ENCODE measurements at regions not wholly inside any gene's neighbourhood (a gene's known extent, or its start where the extent isn't known, plus 50 kb on each side); places are given as distances from the start of the nearest gene placed in this dataset.
A peak's percentile ranks its signal among the peaks of the same experiment; 100 is the strongest.

GRCh38 chr5:96340357-96340756 is 92.7 kb downstream of the PCSK1 start:
- no peak for ATAC-seq

GRCh38 chr5:96339862-96340261 is 93.2 kb downstream of the PCSK1 start:
- no peak for ATAC-seq

- ATAC-seq, result no peak
Observed at GRCh38 chr5:96338624-96339415, 94.2 kb downstream of the PCSK1 start.

GRCh38 chr5:96338091-96338490 is 95.0 kb downstream of the PCSK1 start:
- no peak for ATAC-seq

- no peak for ATAC-seq
Observed at GRCh38 chr5:96337048-96337781, 95.8 kb downstream of the PCSK1 start.

- peak; percentile 73 to 78 for ATAC-seq
Observed at GRCh38 chr5:96336351-96336985, 96.6 kb downstream of the PCSK1 start.

- no peak for ATAC-seq
Observed at GRCh38 chr5:96335873-96336272, 97.2 kb downstream of the PCSK1 start.

GRCh38 chr5:96333391-96333790 is 99.7 kb downstream of the PCSK1 start:
- ATAC-seq, result no peak

- no peak for ATAC-seq
Observed at GRCh38 chr5:96332535-96333366, 100.3 kb downstream of the PCSK1 start.

- ATAC-seq, result no peak
Observed at GRCh38 chr5:96331681-96332361, 101.2 kb downstream of the PCSK1 start.

GRCh38 chr5:96331210-96331609 is 101.8 kb downstream of the PCSK1 start:
- no peak for ATAC-seq

GRCh38 chr5:96330530-96331140 is 102.4 kb downstream of the PCSK1 start:
- no peak for ATAC-seq

- ATAC-seq, result peak in 1 of 2 donors; percentile 60
Observed at GRCh38 chr5:96329886-96330529, 103.0 kb downstream of the PCSK1 start.

GRCh38 chr5:96329289-96329688 is 103.8 kb downstream of the PCSK1 start:
- no peak for ATAC-seq

GRCh38 chr5:96327722-96328121 is 105.3 kb downstream of the PCSK1 start:
- ATAC-seq, result no peak

GRCh38 chr5:96326902-96327301 is 106.1 kb downstream of the PCSK1 start:
- no peak for ATAC-seq

- no peak for ATAC-seq
Observed at GRCh38 chr5:96324708-96325107, 108.3 kb downstream of the PCSK1 start.

GRCh38 chr5:96322865-96323264 is 110.2 kb downstream of the PCSK1 start:
- no peak for ATAC-seq

GRCh38 chr5:96322217-96322616 is 110.8 kb downstream of the PCSK1 start:
- ATAC-seq, result no peak

GRCh38 chr5:96321345-96321744 is 111.7 kb downstream of the PCSK1 start:
- ATAC-seq, result no peak

GRCh38 chr5:96320797-96321196 is 112.3 kb downstream of the PCSK1 start:
- ATAC-seq, result no peak

Measured in activated CD4-positive, CD25-positive, alpha-beta regulatory T cell treated with anti-CD3 and anti-CD28 coated beads, Interleukin-2, amount 50 U/mL, for 24 hours (primary cell).